NCI-H524 (cell line): ENCODE measurements at regions not wholly inside any gene's neighbourhood (a gene's known extent, or its start where the extent isn't known, plus 50 kb on each side); places are given as distances from the start of the nearest gene placed in this dataset.

Experiments used
- DNase-seq, 2 experiments: peaks; one replicate each; lab custom pipeline; 2025; lab: John Stamatoyannopoulos, UW

GRCh38 chr9:81390792-81391456 is 298.4 kb downstream of the TLE1 start:
- DNase-seq, result no peak

- no peak for DNase-seq
These were observed 299.8 kb downstream of the TLE1 start for GRCh38 chr9:81389569-81389993.

- no peak for DNase-seq
These were observed 300.5 kb downstream of the TLE1 start for GRCh38 chr9:81388831-81389230.

GRCh38 chr9:81387360-81388106 is 301.8 kb downstream of the TLE1 start:
- DNase-seq, result peak; percentile 11 to 78

GRCh38 chr9:81384911-81385310 is 304.4 kb downstream of the TLE1 start:
- no peak for DNase-seq

- no peak for DNase-seq
These were observed 307.1 kb downstream of the TLE1 start for GRCh38 chr9:81382281-81382680.

- no peak for DNase-seq
These were observed 307.7 kb downstream of the TLE1 start for GRCh38 chr9:81381694-81382093.

- DNase-seq, result no peak
These were observed 308.6 kb downstream of the TLE1 start for GRCh38 chr9:81380504-81381359.

- DNase-seq, result no peak
These were observed 309.7 kb downstream of the TLE1 start for GRCh38 chr9:81379655-81380054.

GRCh38 chr9:81377921-81378320 is 311.4 kb downstream of the TLE1 start:
- no peak for DNase-seq

GRCh38 chr9:81377320-81377719 is 312.0 kb downstream of the TLE1 start:
- DNase-seq, result no peak

GRCh38 chr9:81375187-81376100 is 313.9 kb downstream of the TLE1 start:
- no peak for DNase-seq

- no peak for DNase-seq
These were observed 314.7 kb downstream of the TLE1 start for GRCh38 chr9:81374459-81375186.

GRCh38 chr9:81373294-81373693 is 316.1 kb downstream of the TLE1 start:
- peak in 1 of 2 experiments; percentile 34 for DNase-seq

GRCh38 chr9:81372628-81373191 is 316.6 kb downstream of the TLE1 start:
- DNase-seq, result peak in 1 of 2 experiments; percentile 11

- DNase-seq, result no peak
These were observed 317.5 kb downstream of the TLE1 start for GRCh38 chr9:81371824-81372223.

- DNase-seq, result no peak
These were observed 318.7 kb downstream of the TLE1 start for GRCh38 chr9:81370650-81371049.

- no peak for DNase-seq
These were observed 319.3 kb downstream of the TLE1 start for GRCh38 chr9:81370096-81370495.

- no peak for DNase-seq
These were observed 320.2 kb downstream of the TLE1 start for GRCh38 chr9:81369121-81369520.

GRCh38 chr9:81363916-81364480 is 325.3 kb downstream of the TLE1 start:
- DNase-seq, result no peak
